ENCODE measurements at regions not wholly inside any gene's neighbourhood (a gene's known extent, or its start where the extent isn't known, plus 50 kb on each side); places are given as distances from the start of the nearest gene placed in this dataset.

- DNase-seq (ENCODE audit: low read depth, low spot score): no peak
These were observed 330.6 kb downstream of the CYRIA start for GRCh38 chr2:16334886-16335603.

- DNase-seq (ENCODE audit: low read depth, low spot score): no peak
These were observed 331.3 kb downstream of the CYRIA start for GRCh38 chr2:16334366-16334765.

- no peak for DNase-seq (ENCODE audit: low read depth, low spot score)
These were observed 332.0 kb downstream of the CYRIA start for GRCh38 chr2:16333681-16334080.

- DNase-seq (ENCODE audit: low read depth, low spot score): no peak
These were observed 332.7 kb downstream of the CYRIA start for GRCh38 chr2:16332681-16333557.

GRCh38 chr2:16331772-16332171 is 333.9 kb downstream of the CYRIA start:
- no peak for DNase-seq (ENCODE audit: low read depth, low spot score)

- peak; percentile 63 for DNase-seq (ENCODE audit: low read depth, low spot score)
These were observed 334.7 kb downstream of the CYRIA start for GRCh38 chr2:16330982-16331381.

- peak; percentile 82 for DNase-seq (ENCODE audit: low read depth, low spot score)
These were observed 335.1 kb downstream of the CYRIA start for GRCh38 chr2:16330571-16330970.

GRCh38 chr2:16330012-16330411 is 335.6 kb downstream of the CYRIA start:
- peak; percentile 51 for DNase-seq (ENCODE audit: low read depth, low spot score)

- DNase-seq (ENCODE audit: low read depth, low spot score): no peak
These were observed 336.2 kb downstream of the CYRIA start for GRCh38 chr2:16329421-16329820.

- no peak for DNase-seq (ENCODE audit: low read depth, low spot score)
These were observed 337.0 kb downstream of the CYRIA start for GRCh38 chr2:16328521-16329190.

- no peak for DNase-seq (ENCODE audit: low read depth, low spot score)
These were observed 338.3 kb downstream of the CYRIA start for GRCh38 chr2:16327326-16327725.

GRCh38 chr2:16326711-16327300 is 338.8 kb downstream of the CYRIA start:
- DNase-seq (ENCODE audit: low read depth, low spot score): no peak

GRCh38 chr2:16325976-16326510 is 339.6 kb downstream of the CYRIA start:
- no peak for DNase-seq (ENCODE audit: low read depth, low spot score)

GRCh38 chr2:16325016-16325975 is 340.3 kb downstream of the CYRIA start:
- DNase-seq (ENCODE audit: low read depth, low spot score): no peak

GRCh38 chr2:16324544-16324937 is 341.1 kb downstream of the CYRIA start:
- DNase-seq (ENCODE audit: low read depth, low spot score): no peak

GRCh38 chr2:16323551-16324543 is 341.8 kb downstream of the CYRIA start:
- no peak for DNase-seq (ENCODE audit: low read depth, low spot score)

- no peak for DNase-seq (ENCODE audit: low read depth, low spot score)
These were observed 342.5 kb downstream of the CYRIA start for GRCh38 chr2:16323126-16323520.

GRCh38 chr2:16322308-16323125 is 343.1 kb downstream of the CYRIA start:
- DNase-seq (ENCODE audit: low read depth, low spot score): no peak

Data from astrocyte of the hippocampus (primary cell).